Neural cell (in vitro differentiated cells): ENCODE measurements at regions not wholly inside any gene's neighbourhood (a gene's known extent, or its start where the extent isn't known, plus 50 kb on each side); places are given as distances from the start of the nearest gene placed in this dataset.

Experiments
- CTCF ChIP-seq: fragments of 450-650 bp; IDR thresholded peaks from 2 replicates; pipeline ENCODE4 v1.5.1; 2014; ENCODE audit warnings: antibody characterized with exemption, mild to moderate bottlenecking, moderate library complexity; ENCODE audit not compliant: poor library complexity, severe bottlenecking
- EZH2 ChIP-seq: fragments of 200-600, 300-800 bp; shearing (Covaris generic), sonication (generic); IDR thresholded peaks from 2 replicates; pipeline ENCODE4 v1.6.1; 2014; ENCODE audit warnings: antibody characterized with exemption, low read length, borderline replicate concordance, mild to moderate bottlenecking; ENCODE audit not compliant: insufficient read depth, poor library complexity, severe bottlenecking
- MXI1 ChIP-seq: fragments of 450-650 bp; conservative IDR thresholded peaks from 2 replicates; pipeline ENCODE4 v1.6.1; 2014; ENCODE audit warnings: antibody characterized with exemption, mild to moderate bottlenecking; ENCODE audit not compliant: poor library complexity, severe bottlenecking
- POLR2AphosphoS5 ChIP-seq: IDR thresholded peaks from 2 replicates; pipeline ENCODE4 v1.6.1; 2012
- TAF1 ChIP-seq: IDR thresholded peaks from 2 replicates; pipeline ENCODE4 v1.6.1; 2012; ENCODE audit warnings: low read depth

GRCh38 chr16:73171901-73172240 lies 123.9 kb upstream of the ZFHX3 start:
- TF ChIP-seq CTCF (no peak), POLR2AphosphoS5 (no peak), EZH2 (no peak), MXI1 (no peak), TAF1 (no peak)
